GM15510 (cell line): ENCODE measurements at regions not wholly inside any gene's neighbourhood (a gene's known extent, or its start where the extent isn't known, plus 50 kb on each side); places are given as distances from the start of the nearest gene placed in this dataset.

Experiments
- POLR2A ChIP-seq: IDR thresholded peaks from 3 replicates; pipeline ENCODE4 v1.6.1; 2011; ENCODE audit warnings: borderline replicate concordance; ENCODE audit not compliant: insufficient read length; ENCODE audit errors: extremely low read depth

DNA sequence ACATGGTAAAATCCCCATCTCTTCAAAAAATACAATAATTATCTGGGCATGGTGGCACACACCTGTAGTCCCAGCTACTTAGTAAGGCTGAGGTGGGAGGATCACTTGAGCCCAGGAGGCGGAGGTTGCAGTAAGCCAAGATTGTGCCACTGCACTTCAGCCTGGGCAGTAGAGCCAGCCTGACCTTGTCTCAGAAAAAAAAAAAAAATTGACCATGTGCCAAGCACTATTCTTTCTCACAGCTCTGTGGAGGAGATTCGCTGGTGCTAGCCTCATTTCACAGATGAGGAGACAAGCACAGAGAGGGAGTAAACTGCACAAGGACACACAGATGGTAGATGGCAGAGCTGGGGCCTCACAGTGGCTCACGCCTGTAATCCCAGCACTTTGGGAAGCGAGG lies 131.8 kb upstream of the JARID2 start:
- no peak for TF ChIP-seq POLR2A

DNA sequence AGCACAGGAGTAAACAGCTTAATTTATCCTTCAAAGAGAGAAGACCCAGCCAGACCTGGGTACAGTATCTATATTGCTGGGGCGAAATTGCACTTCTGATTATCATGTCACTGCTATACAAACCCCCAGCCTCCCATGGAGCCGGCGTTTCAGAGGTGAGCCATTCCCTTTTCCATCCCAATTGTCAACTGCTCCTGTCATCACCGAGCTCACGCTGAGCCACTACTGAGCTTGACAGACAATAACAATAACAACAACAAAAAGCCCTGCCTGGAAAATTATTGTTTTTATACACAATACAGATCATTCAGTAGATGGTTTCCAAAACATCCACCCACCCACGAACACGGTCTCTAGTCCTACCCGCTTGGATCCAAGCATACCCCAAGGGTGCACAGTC lies 129.0 kb upstream of the JARID2 start:
- no peak for TF ChIP-seq POLR2A

DNA sequence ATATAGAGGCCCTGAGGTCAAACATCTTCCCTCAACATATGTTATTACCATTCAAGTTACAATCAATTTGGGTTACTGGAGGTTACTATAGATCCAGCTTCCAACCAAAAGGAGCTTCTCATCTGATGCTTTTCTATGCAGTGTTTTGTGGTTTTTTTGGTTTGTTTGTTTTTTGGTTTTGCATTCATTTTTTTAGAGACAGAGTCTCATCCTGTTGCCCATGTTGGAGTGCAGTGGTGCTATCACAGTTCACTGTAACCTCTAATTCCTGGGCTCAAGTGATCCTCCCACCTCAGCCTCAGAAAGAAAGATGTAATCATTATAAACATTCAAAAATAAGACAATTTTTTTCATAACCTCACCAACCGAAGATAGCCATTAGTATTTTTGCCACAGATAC lies 124.4 kb upstream of the JARID2 start:
- TF ChIP-seq POLR2A = no peak

DNA sequence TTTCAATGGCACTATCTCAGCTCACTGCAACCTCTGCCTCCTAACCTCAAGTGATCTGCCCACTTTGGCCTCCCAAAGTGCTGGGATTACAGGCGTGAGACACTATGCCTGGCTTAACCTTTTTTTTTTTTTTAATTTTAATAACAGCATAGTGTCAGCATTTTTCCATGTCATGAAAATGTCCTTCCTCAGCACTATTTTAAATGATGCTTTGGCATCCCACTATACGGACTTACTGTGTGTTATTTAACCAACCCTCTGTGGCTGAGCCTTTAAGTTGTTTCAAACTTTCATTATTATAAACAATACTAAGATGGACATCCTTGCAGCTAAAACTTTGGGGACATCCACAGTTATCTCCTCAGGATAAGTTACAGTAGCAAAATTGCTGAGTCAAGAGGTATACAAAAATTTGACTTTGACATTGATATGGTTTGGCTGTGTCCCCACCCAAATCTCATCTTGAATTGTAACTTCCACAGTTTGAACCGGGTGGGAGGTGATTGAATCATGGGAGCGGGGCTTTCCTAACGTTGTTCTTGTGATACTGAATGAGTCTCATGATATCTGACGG lies 123.8 kb upstream of the JARID2 start:
- TF ChIP-seq POLR2A = no peak

DNA sequence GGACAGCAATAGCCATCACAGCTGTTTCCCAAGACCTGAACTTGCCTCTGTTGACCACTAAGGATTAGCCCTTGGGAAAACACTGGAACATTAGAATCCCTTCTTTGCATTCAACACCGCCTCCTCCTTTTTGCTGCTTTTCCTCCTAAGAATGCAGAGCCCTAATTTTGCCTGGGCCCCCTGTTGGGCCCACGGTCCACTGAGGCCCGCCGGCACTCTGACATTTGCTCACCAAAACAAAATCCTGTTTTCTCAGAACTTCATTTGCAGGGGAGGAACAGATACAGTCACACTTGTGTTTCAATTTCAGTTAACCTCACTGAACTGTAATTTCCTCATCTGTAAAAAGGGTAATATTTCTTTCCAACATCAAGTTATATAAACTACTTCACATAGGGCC lies 116.0 kb upstream of the JARID2 start:
- no peak for TF ChIP-seq POLR2A

DNA sequence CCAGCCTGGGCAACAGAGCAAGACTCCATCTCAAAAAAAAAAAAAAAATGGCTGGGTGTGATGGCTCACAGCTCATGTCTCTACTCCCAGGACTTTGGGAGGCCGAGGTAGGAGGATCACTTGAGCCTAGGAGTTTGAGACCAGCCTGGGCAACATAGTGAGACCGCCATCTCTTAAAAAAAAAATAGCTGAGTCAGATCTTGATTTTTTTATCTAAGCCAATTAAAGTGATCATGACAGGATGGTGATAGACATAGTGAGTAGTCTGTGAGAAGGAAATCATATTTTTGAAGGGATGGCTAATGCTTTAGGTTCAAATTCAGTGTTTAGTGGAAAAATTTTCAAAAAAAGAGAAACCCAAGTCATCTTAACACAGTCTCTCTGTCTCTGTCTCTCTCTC lies 114.6 kb upstream of the JARID2 start:
- no peak for TF ChIP-seq POLR2A

DNA sequence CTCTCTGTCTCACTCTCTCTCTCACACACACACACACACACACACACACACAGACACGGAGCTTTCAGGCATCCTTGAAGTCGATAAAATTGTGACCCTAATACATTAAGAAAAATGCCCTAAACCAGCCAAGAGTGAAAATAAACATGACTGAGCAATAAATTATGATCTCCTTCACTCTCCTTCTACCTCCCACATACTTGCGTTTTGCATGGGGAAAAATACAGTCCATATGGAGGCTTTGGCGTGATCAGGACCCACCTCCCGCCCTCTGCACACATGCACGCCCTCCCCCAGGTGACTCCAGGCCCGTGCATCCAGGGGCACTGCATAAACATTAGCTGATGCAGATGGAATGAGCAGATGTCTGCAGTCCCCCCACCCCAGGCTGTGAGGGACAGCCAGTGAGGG lies 114.2 kb upstream of the JARID2 start:
- no peak for TF ChIP-seq POLR2A

DNA sequence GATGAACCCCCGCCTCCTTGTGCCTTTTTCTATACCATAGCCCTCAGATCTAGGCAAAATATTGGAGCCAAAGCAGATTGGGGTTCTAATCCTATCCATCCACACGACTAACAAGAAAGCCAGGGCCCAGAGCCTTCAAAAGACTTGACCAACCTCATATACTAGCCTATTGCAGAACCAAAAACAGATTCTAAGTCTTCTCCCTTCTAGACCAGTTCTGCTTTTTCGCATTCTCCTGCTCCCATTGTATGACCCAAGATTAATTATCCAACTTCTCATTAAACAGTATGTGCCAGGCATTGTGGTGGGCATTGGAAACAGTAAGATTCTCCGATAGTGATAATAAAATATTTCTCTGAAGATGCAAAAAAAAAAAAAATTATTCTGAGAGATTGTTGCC lies 113.7 kb upstream of the JARID2 start:
- TF ChIP-seq POLR2A = no peak

DNA sequence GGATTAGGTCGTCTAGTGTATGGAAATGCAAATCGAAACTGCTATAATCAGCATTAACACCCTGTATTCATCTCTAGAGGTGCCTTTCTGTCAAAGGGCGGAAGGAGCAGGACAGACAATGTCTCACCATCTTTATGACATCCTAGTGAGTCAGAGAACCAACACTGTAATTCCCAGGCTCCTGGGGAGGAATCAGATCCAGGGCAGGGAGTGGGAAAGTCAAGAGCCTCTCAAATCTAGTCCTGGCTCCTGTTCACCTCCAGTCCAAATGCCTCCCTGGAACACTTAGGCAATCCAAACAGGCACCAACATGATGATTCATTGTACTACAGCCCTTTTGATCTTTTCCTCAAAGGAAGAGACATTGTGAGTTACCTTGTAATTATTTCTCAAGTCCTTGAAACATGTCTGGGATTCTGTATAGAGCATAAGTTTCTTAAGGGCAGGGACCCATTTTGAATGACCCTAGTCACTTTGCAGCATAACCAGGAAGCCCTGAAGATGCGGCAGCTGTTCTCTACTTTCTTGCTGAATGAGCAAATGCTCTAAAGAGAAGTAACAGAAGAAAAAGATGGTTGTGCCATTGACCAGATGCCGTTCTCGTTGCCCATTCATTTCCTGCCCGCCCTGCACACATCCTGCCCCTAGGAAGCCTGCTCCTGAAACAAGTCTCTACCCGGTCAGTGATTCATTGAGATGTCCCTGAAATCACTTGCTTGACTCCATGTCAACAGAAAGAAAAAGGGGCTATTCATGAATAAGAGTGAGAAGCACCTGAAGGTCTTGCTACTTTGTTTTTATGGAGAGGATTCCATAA lies 112.8 kb upstream of the JARID2 start:
- no peak for TF ChIP-seq POLR2A

DNA sequence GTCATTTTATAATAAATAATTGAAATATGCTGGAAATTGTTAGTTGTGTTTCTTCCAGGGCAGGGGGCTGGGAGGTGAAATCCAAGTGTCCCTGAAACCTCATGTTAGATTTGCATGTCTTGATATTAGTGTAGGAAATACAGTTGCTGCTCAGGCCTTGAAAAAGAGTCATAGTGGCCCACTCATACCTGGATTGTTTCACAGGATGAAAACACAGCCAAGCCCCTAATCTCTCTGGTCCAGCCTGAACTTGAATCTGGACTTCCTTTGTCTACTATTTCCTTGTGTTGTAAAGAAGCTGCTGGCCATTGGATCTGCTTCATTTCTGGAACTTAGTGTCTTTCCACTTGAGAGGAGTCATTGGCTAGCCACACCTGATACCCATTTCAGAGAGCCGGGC lies 108.8 kb upstream of the JARID2 start:
- no peak for TF ChIP-seq POLR2A

DNA sequence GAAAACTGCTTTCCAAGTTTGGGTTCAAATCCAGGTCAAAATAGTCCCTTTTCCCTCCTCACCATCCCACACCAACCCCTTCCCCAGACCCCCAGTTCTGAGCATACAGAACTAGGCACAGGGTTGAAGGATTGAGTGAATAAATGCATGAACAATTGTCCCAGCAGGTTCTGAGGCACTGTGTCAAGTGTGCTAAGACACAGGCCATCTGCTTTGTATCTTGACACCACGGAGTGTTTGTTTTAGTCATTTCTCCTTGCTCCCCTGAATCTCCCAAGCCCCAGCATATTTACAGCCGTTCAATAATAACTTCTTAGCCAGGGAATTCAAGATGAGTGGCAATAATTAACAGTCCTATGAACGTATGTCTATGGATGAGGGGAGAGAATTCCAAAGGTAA lies 102.8 kb upstream of the JARID2 start:
- no peak for TF ChIP-seq POLR2A

DNA sequence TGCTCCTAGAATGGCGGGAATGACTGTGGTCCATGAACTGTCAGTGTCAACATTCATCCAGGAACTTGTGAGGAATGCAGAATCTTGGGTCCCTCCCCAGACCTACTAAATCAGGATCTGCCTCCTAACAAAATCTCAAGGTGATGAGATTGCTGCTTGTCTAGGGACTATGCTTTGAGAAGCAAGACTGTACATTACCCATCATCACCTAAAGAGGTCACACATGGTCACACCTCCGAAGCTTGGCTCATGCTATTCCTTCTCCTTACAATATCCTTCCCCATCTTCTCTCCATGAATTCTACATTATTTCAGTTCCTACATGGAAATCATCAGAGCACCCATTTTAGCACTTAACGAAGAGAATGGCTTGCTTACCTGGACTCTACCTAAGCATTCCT lies 102.3 kb upstream of the JARID2 start:
- TF ChIP-seq POLR2A = no peak

DNA sequence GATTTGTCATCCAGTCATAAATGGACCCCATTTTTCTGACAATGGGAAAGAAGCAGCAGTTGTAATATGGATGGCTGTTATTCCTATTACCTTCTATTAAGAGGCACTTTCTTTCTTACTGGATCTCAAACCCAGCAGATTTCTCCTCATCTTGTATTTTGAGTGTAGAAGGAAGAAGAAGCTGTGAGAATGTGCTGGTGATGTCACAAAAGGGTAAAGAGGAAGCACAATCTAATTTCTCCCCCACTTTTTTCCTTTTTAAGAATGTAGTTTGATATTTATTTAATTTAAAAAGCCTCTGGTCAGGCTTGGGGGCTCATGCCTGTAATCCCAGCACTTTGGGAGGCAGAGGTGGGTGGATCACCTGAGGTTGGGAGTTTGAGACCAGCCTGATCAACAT lies 100.0 kb upstream of the JARID2 start:
- TF ChIP-seq POLR2A = no peak

DNA sequence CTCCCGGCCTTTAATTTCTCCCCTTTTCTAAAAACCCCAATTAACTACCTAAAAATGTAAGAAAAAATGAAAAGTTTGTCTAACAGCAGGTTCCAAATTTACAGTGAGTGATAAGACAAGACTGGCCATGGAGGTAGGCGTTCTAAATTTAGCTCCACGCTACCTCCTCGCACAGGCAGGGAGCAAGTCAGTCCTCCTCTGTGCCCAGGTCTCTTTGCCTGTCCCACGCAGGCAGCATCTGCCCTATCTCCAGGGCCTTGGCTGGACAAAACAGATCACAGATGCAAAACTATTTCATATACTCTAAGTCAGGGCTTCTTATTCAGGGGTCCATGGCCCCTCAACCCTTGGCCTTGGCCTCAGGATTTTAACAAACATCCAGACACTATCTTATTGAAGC lies 98.0 kb upstream of the JARID2 start:
- TF ChIP-seq POLR2A = no peak

DNA sequence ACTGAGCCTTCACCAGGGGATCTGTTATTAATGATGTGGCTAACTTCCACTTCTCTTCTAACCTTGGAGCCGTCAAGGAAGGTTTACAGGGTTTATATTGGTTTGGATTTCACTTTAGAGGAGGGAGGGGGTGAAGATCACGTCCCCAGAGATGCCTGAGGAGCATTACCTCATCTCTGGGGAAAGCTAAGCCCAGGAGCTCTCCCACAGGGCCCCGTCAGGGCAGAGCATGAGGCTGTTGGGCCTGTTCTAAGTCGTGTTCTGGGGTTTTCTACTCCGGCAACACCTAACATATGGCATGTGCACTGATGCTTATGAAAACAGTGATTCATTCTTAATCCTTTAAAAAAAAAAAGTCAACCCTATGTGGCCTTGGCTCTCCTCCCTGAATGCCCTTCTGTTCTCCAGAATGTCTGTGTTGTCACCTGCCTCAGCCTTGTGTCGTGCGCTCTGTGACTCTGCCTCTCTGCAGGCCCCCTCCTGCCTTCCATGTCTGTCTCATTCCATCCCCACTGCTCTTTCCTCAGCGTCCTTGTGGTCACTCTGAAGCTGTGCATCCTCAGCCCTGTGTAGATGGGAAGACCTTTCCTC lies 97.4 kb upstream of the JARID2 start:
- TF ChIP-seq POLR2A = no peak

DNA sequence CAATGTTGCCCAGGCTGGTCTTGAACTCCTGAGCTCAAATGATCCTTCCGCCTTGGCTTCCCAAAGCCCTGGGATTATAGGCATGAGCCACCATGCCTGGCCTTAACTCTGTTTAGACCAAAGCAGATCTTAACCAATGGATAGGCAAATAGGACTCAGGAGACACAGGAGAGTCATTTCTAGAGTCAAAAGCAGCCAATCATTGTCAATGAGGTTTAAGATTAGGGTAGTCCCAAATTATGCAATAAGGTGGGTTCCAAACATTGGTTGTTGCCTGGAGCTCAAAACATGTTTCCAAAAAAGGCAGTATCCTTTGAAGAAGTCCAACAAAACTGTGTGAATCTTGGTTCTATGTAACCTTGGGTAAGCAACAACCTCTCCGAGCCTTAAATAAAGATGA lies 95.7 kb upstream of the JARID2 start:
- TF ChIP-seq POLR2A = no peak
